ENCODE measurements at regions not wholly inside any gene's neighbourhood (a gene's known extent, or its start where the extent isn't known, plus 50 kb on each side); places are given as distances from the start of the nearest gene placed in this dataset.

GRCh38 chr5:139733698-139734538 lies 61.7 kb upstream of the PSD2 start:
- no peaks in the 10 kb centered on the region for H3K9me3 ChIP-seq (replicated peaks; ENCODE audit: control insufficient read depth, low read depth, low read length)
- no peak overlapping the region for H3K4me3 ChIP-seq (ENCODE audit: low read length)
- 76% methylated on average over 19 of the region's 22 CpGs for WGBS (ENCODE audit: insufficient coverage)
- H3K27ac ChIP-seq (ENCODE audit: low read length): peak overlapping the region; percentile 47
- H3K27me3 ChIP-seq (ENCODE audit: control insufficient read depth, insufficient read depth, low read length): peaks cover 2% of the 10 kb centered on the region
- peak; percentile 64 for DNase-seq
- H3K4me1 ChIP-seq (ENCODE audit: control insufficient read depth, insufficient read depth, low read length): peaks cover 15% of the 10 kb centered on the region
- no peaks in the 10 kb centered on the region for H3K36me3 ChIP-seq (ENCODE audit: control insufficient read depth, insufficient read depth, low read length)

- no CpG with 5 or more reads among the region's 3 CpGs for WGBS (ENCODE audit: insufficient coverage)
- no peaks in the 10 kb centered on the region for H3K36me3 ChIP-seq (ENCODE audit: control insufficient read depth, insufficient read depth, low read length)
- H3K9me3 ChIP-seq (replicated peaks; ENCODE audit: control insufficient read depth, low read depth, low read length): no peaks in the 10 kb centered on the region
- peak overlapping the region; percentile 35 for H3K27ac ChIP-seq (ENCODE audit: low read length)
- H3K4me1 ChIP-seq (ENCODE audit: control insufficient read depth, insufficient read depth, low read length): peaks cover 21% of the 10 kb centered on the region
- DNase-seq: no peak
- H3K27me3 ChIP-seq (ENCODE audit: control insufficient read depth, insufficient read depth, low read length): peaks cover 2% of the 10 kb centered on the region
- no peak overlapping the region for H3K4me3 ChIP-seq (ENCODE audit: low read length)
Measured at GRCh38 chr5:139734539-139734916, 61.1 kb upstream of the PSD2 start.

- no peak overlapping the region for H3K4me3 ChIP-seq (ENCODE audit: low read length)
- H3K9me3 ChIP-seq (replicated peaks; ENCODE audit: control insufficient read depth, low read depth, low read length): no peaks in the 10 kb centered on the region
- no peak for DNase-seq
- no peaks in the 10 kb centered on the region for H3K36me3 ChIP-seq (ENCODE audit: control insufficient read depth, insufficient read depth, low read length)
- peaks cover 2% of the 10 kb centered on the region for H3K27me3 ChIP-seq (ENCODE audit: control insufficient read depth, insufficient read depth, low read length)
- peaks cover 40% of the 10 kb centered on the region for H3K4me1 ChIP-seq (ENCODE audit: control insufficient read depth, insufficient read depth, low read length)
- 78% methylated on average over 11 of the region's 15 CpGs for WGBS (ENCODE audit: insufficient coverage)
- no peak overlapping the region for H3K27ac ChIP-seq (ENCODE audit: low read length)
Measured at GRCh38 chr5:139738193-139739149, 57.1 kb upstream of the PSD2 start.

GRCh38 chr5:139739150-139739974 lies 56.2 kb upstream of the PSD2 start:
- no peak overlapping the region for H3K4me3 ChIP-seq (ENCODE audit: low read length)
- H3K9me3 ChIP-seq (replicated peaks; ENCODE audit: control insufficient read depth, low read depth, low read length): no peaks in the 10 kb centered on the region
- H3K27me3 ChIP-seq (ENCODE audit: control insufficient read depth, insufficient read depth, low read length): peaks cover 2% of the 10 kb centered on the region
- no peak for DNase-seq
- WGBS (ENCODE audit: insufficient coverage): 83% methylated on average over 1 of the region's 4 CpGs
- peaks cover 43% of the 10 kb centered on the region for H3K4me1 ChIP-seq (ENCODE audit: control insufficient read depth, insufficient read depth, low read length)
- H3K27ac ChIP-seq (ENCODE audit: low read length): no peak overlapping the region
- H3K36me3 ChIP-seq (ENCODE audit: control insufficient read depth, insufficient read depth, low read length): no peaks in the 10 kb centered on the region

GRCh38 chr5:139740138-139740991 lies 55.2 kb upstream of the PSD2 start:
- Histone ChIP-seq H3K4me3 (ENCODE audit: low read length) (no peak overlapping the region), H3K36me3 (ENCODE audit: control insufficient read depth, insufficient read depth, low read length) (no peaks in the 10 kb centered on the region), H3K27me3 (ENCODE audit: control insufficient read depth, insufficient read depth, low read length) (peaks cover 2% of the 10 kb centered on the region), H3K27ac (ENCODE audit: low read length) (no peak overlapping the region), H3K9me3 (replicated peaks; ENCODE audit: control insufficient read depth, low read depth, low read length) (no peaks in the 10 kb centered on the region), H3K4me1 (ENCODE audit: control insufficient read depth, insufficient read depth, low read length) (peaks cover 50% of the 10 kb centered on the region)
- 60% methylated on average over 19 of the region's 19 CpGs for WGBS (ENCODE audit: insufficient coverage)
- DNase-seq: no peak

- 76% methylated on average over 3 of the region's 6 CpGs for WGBS (ENCODE audit: insufficient coverage)
- peaks cover 57% of the 10 kb centered on the region for H3K4me1 ChIP-seq (ENCODE audit: control insufficient read depth, insufficient read depth, low read length)
Measured at GRCh38 chr5:139740992-139741672, 54.5 kb upstream of the PSD2 start.

GRCh38 chr5:139741823-139742172 lies 53.8 kb upstream of the PSD2 start:
- H3K4me1 ChIP-seq (ENCODE audit: control insufficient read depth, insufficient read depth, low read length): peaks cover 64% of the 10 kb centered on the region
- no peaks in the 10 kb centered on the region for H3K36me3 ChIP-seq (ENCODE audit: control insufficient read depth, insufficient read depth, low read length)
- no peak overlapping the region for H3K27ac ChIP-seq (ENCODE audit: low read length)
- no peak for DNase-seq
- peaks cover 4% of the 10 kb centered on the region for H3K27me3 ChIP-seq (ENCODE audit: control insufficient read depth, insufficient read depth, low read length)
- H3K9me3 ChIP-seq (replicated peaks; ENCODE audit: control insufficient read depth, low read depth, low read length): no peaks in the 10 kb centered on the region
- H3K4me3 ChIP-seq (ENCODE audit: low read length): no peak overlapping the region
- WGBS (ENCODE audit: insufficient coverage): 61% methylated on average over 2 of the region's 3 CpGs

More at GRCh38 chr5:139740992-139741672, 54.5 kb upstream of the PSD2 start:
- Histone ChIP-seq H3K4me3 (ENCODE audit: low read length) (no peak overlapping the region), H3K27ac (ENCODE audit: low read length) (no peak overlapping the region), H3K36me3 (ENCODE audit: control insufficient read depth, insufficient read depth, low read length) (no peaks in the 10 kb centered on the region), H3K9me3 (replicated peaks; ENCODE audit: control insufficient read depth, low read depth, low read length) (no peaks in the 10 kb centered on the region), H3K27me3 (ENCODE audit: control insufficient read depth, insufficient read depth, low read length) (peaks cover 2% of the 10 kb centered on the region)
- no peak for DNase-seq

- Histone ChIP-seq H3K27ac (ENCODE audit: low read length) (no peak overlapping the region), H3K9me3 (replicated peaks; ENCODE audit: control insufficient read depth, low read depth, low read length) (no peaks in the 10 kb centered on the region), H3K4me3 (ENCODE audit: low read length) (no peak overlapping the region), H3K4me1 (ENCODE audit: control insufficient read depth, insufficient read depth, low read length) (peaks cover 69% of the 10 kb centered on the region), H3K36me3 (ENCODE audit: control insufficient read depth, insufficient read depth, low read length) (no peaks in the 10 kb centered on the region), H3K27me3 (ENCODE audit: control insufficient read depth, insufficient read depth, low read length) (peaks cover 9% of the 10 kb centered on the region)
- 75% methylated on average over 8 of the region's 14 CpGs for WGBS (ENCODE audit: insufficient coverage)
- peak; percentile 1 for DNase-seq
Measured at GRCh38 chr5:139742173-139742903, 53.3 kb upstream of the PSD2 start.

All from muscle of leg (tissue), 3 donors.